Spleen (tissue), 7 donors: ENCODE measurements at regions not wholly inside any gene's neighbourhood (a gene's known extent, or its start where the extent isn't known, plus 50 kb on each side); places are given as distances from the start of the nearest gene placed in this dataset.

ENCODE experiments used
- CTCF ChIP-seq, 11 experiments: fragments of 200-600 bp in 7 of 11; fragments of 450-650 bp in 4 of 11; sonication (generic) in 4 of 11; IDR thresholded peaks in 8 of 11; conservative IDR thresholded peaks in 3 of 11; 1 replicate in 7 of 11; 2 replicates in 4 of 11; pipeline versions ENCODE4 v1.4.0 to v1.8.0; 2016 to 2021; ENCODE audit warnings: antibody characterized with exemption in 11 of 11, inconsistent platforms in 4 of 11, mild to moderate bottlenecking in 1 of 11
- POLR2A ChIP-seq, 3 donors: fragments of 450-650 bp; IDR thresholded peaks; one replicate each; pipeline ENCODE4 v1.5.1; 2017; ENCODE audit warnings: antibody characterized with exemption in 3 of 3, mild to moderate bottlenecking in 1 of 3
- POLR2AphosphoS5 ChIP-seq, 3 donors: sonication (generic); formaldehyde crosslinking; IDR thresholded peaks; one replicate each; pipeline ENCODE4 v1.5.1; 2017; ENCODE audit warnings: antibody characterized with exemption in 3 of 3
- donor health status: DM: no; HTN: no; CAD: no; lungs with moderate emphysema.
- donor health status: DM: no; HTN: no; CAD: no.
- donor health status: DM: no; HTN: no; CAD: no.

GRCh38 chr3:76566211-76566534 is 473.7 kb upstream of the ROBO2 start:
- TF ChIP-seq CTCF (IDR thresholded peaks at IDR 0.05 in 8 of 11, conservative IDR thresholded peaks at IDR 0.05 in 3 of 11), result no peak
- TF ChIP-seq POLR2A (IDR thresholded peaks at IDR 0.05), result no peak
- no peak for TF ChIP-seq POLR2AphosphoS5 (IDR thresholded peaks at IDR 0.05)
